ENCODE measurements at regions not wholly inside any gene's neighbourhood (a gene's known extent, or its start where the extent isn't known, plus 50 kb on each side); places are given as distances from the start of the nearest gene placed in this dataset.
"Not testable (repeated sequence)": the region's sequence is repeated elsewhere in the genome, so short reads cannot be mapped to it uniquely, and the experiment has no call there.

DNA sequence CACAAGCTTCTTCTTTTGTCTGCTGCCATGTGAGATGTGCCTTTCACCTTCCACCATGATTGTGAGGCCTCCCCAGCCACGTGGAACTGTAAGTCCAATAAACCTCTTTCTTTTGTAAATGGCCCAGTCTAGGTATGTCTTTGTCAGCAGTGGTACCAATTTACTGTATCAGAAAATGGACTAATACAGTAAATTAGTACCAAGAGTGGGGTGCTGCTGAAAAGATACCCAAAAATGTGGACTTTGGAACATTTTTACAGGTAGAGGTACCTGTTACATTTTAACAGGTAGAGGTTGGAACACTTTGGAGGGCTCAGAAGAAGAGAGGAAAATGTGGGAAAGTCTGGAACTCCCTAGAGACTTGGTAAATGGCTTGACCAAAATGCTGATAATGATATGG, 96.8 kb upstream of the SYN3 start:
- TF ChIP-seq, protein P1, sequence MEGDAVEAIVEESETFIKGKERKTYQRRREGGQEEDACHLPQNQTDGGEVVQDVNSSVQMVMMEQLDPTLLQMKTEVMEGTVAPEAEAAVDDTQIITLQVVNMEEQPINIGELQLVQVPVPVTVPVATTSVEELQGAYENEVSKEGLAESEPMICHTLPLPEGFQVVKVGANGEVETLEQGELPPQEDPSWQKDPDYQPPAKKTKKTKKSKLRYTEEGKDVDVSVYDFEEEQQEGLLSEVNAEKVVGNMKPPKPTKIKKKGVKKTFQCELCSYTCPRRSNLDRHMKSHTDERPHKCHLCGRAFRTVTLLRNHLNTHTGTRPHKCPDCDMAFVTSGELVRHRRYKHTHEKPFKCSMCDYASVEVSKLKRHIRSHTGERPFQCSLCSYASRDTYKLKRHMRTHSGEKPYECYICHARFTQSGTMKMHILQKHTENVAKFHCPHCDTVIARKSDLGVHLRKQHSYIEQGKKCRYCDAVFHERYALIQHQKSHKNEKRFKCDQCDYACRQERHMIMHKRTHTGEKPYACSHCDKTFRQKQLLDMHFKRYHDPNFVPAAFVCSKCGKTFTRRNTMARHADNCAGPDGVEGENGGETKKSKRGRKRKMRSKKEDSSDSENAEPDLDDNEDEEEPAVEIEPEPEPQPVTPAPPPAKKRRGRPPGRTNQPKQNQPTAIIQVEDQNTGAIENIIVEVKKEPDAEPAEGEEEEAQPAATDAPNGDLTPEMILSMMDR (IDR thresholded peaks at IDR 0.05) = not testable (repeated sequence)
- not testable (repeated sequence) for TF ChIP-seq EZH2 (IDR thresholded peaks at IDR 0.05; ENCODE audit: borderline replicate concordance, insufficient read depth, low read depth, low read length, poor library complexity, severe bottlenecking)
